ENCODE measurements at regions not wholly inside any gene's neighbourhood (a gene's known extent, or its start where the extent isn't known, plus 50 kb on each side); places are given as distances from the start of the nearest gene placed in this dataset.
"Not testable (repeated sequence)": the region's sequence is repeated elsewhere in the genome, so short reads cannot be mapped to it uniquely, and the experiment has no call there.

- no peak overlapping the region for H3K27ac ChIP-seq
- TF ChIP-seq CTCF (conservative IDR thresholded peaks at IDR 0.05) = no peak
These were observed 107.8 kb downstream of the C18orf54 start for GRCh38 chr18:54465502-54465901.

DNA sequence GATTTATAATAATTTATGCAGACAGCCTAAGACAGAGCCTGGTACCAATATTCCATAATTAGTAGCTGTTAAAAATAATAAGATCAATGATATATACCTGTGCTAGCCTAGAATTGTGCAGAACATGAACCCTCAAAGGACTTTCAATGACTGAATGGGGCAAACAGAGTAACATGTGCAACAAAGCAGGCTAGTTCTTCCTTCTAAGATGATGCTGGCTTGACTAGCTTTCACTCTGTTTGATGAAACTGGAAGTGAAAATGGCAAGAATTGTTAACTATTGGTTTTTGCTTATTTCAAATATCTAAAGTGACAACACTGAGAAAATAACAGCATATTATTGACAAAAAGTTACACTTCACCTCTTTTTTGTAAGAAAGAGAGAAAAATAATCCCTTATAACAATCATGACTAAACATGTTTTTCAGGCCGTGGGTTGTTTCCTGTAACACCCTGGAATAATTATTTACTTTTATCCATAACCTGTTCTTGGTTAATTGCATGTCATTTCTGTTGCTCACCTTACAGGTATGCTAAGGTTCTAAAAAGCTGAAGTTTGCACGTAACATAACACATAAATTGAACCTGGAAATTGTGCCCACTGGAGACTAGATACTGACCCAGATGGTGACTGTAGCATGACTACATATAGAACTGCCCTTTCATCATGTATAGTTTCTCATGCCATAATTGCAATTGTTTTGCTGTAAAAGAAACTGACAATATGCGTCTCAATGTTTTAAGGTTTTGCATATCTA, 108.7 kb downstream of the C18orf54 start:
- no peak overlapping the region for H3K27ac ChIP-seq
- TF ChIP-seq CTCF (conservative IDR thresholded peaks at IDR 0.05) = no peak

GRCh38 chr18:54479365-54479764, 111.7 kb upstream of the DYNAP start:
- H3K27ac ChIP-seq = no peak overlapping the region
- no peak for TF ChIP-seq CTCF (conservative IDR thresholded peaks at IDR 0.05)

DNA sequence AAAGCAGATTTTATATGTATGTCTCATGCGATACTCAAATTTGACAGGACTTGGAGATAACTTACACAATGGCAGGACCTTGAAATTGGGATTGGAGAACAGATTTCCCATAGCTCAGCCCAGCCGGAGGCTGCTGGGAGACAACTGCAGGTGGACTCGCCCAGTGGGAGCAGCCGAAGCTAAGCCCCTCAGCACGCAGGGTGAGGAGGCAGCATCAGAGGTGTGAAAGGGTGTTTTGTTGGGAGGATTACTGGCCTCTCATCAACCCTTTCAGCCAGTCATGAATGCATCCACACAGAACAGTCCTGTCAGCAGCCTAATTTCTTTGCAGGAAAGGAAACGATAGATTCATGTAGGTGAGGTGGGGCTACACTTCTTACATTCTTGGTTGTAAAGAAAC, 110.4 kb upstream of the DYNAP start:
- no peak overlapping the region for H3K27ac ChIP-seq
- no peak for TF ChIP-seq CTCF (conservative IDR thresholded peaks at IDR 0.05)

DNA sequence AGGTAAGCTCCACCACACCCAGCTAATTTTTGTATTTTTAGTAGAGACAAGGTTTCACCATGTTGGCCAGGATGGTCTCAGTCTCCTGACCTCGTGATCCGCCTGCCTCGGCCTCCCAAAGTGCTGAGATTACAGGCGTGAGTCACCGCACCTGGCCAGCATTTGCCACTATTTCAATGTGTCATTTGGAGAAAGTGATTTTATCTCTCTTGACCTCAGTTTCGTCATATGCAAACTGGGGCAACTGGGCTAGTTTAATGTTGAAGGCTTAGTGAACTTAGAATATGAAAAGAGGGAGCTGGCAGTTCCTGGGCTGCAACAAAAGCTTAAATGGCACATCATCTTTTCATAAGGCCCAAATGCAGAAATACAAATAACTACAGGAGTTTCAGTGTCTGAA, 88.6 kb upstream of the DYNAP start:
- H3K27ac ChIP-seq = not testable (repeated sequence)

DNA sequence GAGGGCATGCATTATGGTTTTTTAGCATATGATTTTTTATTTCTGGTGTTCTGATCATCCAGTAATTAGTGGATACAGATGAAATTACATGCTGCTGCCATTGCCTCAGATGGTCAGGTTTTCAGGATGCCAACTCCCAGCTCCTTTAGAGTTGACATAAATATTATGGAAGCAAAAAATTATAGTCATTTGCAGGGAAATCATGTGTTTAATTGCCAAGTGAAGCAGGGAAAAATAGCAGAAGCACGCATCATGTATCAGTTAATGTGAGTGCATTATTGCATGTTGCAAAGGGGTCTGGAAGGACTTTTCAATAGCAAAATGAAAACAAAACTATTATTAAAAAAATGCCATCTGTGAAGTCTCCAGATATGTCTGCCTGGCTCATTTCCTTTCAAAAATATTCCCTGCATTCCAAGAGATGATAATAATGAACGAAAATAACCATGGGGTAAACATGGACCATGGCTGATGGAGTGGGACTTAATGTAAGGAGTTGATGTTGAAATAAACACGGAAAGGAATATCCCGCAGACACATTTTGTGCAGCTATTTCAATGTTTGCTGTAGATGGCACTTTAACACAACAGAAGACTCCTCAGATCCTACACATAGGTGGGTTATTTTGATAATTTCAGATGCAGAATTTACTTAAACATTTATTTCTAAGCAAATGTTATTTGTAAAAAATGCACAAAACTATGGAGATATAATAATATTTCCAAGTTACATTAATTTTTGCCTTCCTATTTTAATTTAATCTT, 87.7 kb upstream of the DYNAP start:
- TF ChIP-seq CTCF (conservative IDR thresholded peaks at IDR 0.05) = no peak
- no peak overlapping the region for H3K27ac ChIP-seq

GRCh38 chr18:54506516-54507261, 84.4 kb upstream of the DYNAP start:
- H3K27ac ChIP-seq = no peak overlapping the region

More at GRCh38 chr18:54506516-54507261, 84.4 kb upstream of the DYNAP start:
- TF ChIP-seq CTCF (conservative IDR thresholded peaks at IDR 0.05) = no peak

Data from VCaP (cell line).